CD4-positive, CD25-positive, alpha-beta regulatory T cell (primary cell): ENCODE measurements at regions not wholly inside any gene's neighbourhood (a gene's known extent, or its start where the extent isn't known, plus 50 kb on each side); places are given as distances from the start of the nearest gene placed in this dataset.
"Not testable (repeated sequence)": the region's sequence is repeated elsewhere in the genome, so short reads cannot be mapped to it uniquely, and the experiment has no call there.

Experiments used
- ATAC-seq, 2 donors: fragments of 150-1000 bp; cut with Tn5 transposase; one replicate each; pipeline ENCODE4 v1.10.0; 2021; ENCODE audit warnings: low read depth in 2 of 2, moderate number of reproducible peaks in 2 of 2, moderate library complexity in 1 of 2
- DNase-seq, 3 donors: peaks; one replicate each; pipeline versions ENCODE4 v3.0.0 to v3.0.0-alpha.2; 2012 to 2022; ENCODE audit warnings: mixed read lengths in 1 of 3
- H3K27ac ChIP-seq: one replicate; pipeline ENCODE4 v1.7.0; 2013; ENCODE audit warnings: mild to moderate bottlenecking, low read length; ENCODE audit not compliant: insufficient read depth, poor library complexity, severe bottlenecking
- H3K27me3 ChIP-seq: one replicate; pipeline ENCODE4 v1.7.0; 2013; ENCODE audit warnings: low read length; ENCODE audit not compliant: control insufficient read depth, insufficient read depth
- H3K36me3 ChIP-seq: one replicate; pipeline ENCODE4 v1.7.0; 2013; ENCODE audit warnings: mild to moderate bottlenecking, low read length, moderate library complexity; ENCODE audit not compliant: control insufficient read depth, insufficient read depth
- H3K4me1 ChIP-seq: 2 replicates; pipeline ENCODE4 v1.7.0; 2013; ENCODE audit warnings: mild to moderate bottlenecking, low read length; ENCODE audit not compliant: insufficient read depth, control insufficient read depth, poor library complexity, severe bottlenecking
- H3K4me3 ChIP-seq: one replicate; pipeline ENCODE4 v1.7.0; 2013; ENCODE audit warnings: low read depth, mild to moderate bottlenecking, low read length, moderate library complexity
- H3K9me3 ChIP-seq, 2 experiments: 1 replicate in 1 of 2; 2 replicates in 1 of 2; pipeline ENCODE4 v1.7.0; 2013; ENCODE audit warnings: low read length in 2 of 2, mild to moderate bottlenecking in 1 of 2, moderate library complexity in 1 of 2; ENCODE audit not compliant: control insufficient read depth in 2 of 2
- H3K27ac Mint-ChIP-seq, 3 donors: one replicate each; pipeline ENCODE4 v1.8.0; 2020 to 2022; ENCODE audit warnings: mild to moderate bottlenecking in 3 of 3, mixed read lengths in 3 of 3, moderate library complexity in 2 of 3
- H3K27me3 Mint-ChIP-seq: one replicate; pipeline ENCODE4 v1.8.0; 2022; ENCODE audit warnings: mild to moderate bottlenecking, mixed read lengths
- H3K36me3 Mint-ChIP-seq: one replicate; pipeline ENCODE4 v1.8.0; 2020; ENCODE audit warnings: mixed read lengths
- H3K4me1 Mint-ChIP-seq, 4 donors: one replicate each; pipeline ENCODE4 v1.8.0; 2020 to 2022; ENCODE audit warnings: mixed read lengths in 4 of 4, mild to moderate bottlenecking in 1 of 4
- H3K4me3 Mint-ChIP-seq, 4 donors: one replicate each; pipeline ENCODE4 v1.8.0; 2020 to 2022; ENCODE audit warnings: mild to moderate bottlenecking in 4 of 4, mixed read lengths in 4 of 4, moderate library complexity in 3 of 4
- H3K9me3 Mint-ChIP-seq, 7 donors: one replicate each; pipeline ENCODE4 v1.8.0; 2020 to 2022; ENCODE audit warnings: mixed read lengths in 7 of 7, mild to moderate bottlenecking in 3 of 7, moderate library complexity in 2 of 7

DNA sequence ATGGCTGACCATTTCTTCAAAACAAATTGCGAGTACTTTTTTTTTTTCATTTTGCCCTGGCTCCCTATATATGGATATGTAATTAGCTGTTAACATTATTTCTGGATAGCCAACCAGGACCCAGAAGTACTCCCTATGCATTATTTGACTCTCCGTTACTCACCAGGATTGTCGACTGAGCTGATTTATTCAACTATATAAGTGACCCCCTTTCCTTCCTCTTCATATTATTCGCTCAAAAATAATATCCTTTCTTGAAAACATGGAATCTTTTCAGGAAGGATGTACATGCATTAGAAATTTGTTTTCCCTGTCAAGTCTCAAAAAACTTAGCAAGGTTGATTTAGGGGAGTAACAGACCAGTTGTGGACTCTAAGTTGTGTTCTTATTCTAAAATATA is 114.1 kb upstream of the KLHL4 start:
- Histone ChIP-seq H3K27ac (no peak overlapping the region), H3K4me3 (no peak overlapping the region), H3K36me3 (no peaks in the 10 kb centered on the region), H3K9me3 (no peaks in the 10 kb centered on the region), H3K4me1 (no peaks in the 10 kb centered on the region), H3K27me3 (no peaks in the 10 kb centered on the region)
- H3K4me1 Mint-ChIP-seq = no peaks in the 10 kb centered on the region
- no peak overlapping the region for H3K27ac Mint-ChIP-seq
- H3K27me3 Mint-ChIP-seq = no peaks in the 10 kb centered on the region
- peaks cover 0 to 4% (median 2%) of the 10 kb centered on the region in 7 donors for H3K9me3 Mint-ChIP-seq
- H3K36me3 Mint-ChIP-seq = no peaks in the 10 kb centered on the region
- ATAC-seq (no peak), DNase-seq (no peak)
- H3K4me3 Mint-ChIP-seq = no peak overlapping the region

DNA sequence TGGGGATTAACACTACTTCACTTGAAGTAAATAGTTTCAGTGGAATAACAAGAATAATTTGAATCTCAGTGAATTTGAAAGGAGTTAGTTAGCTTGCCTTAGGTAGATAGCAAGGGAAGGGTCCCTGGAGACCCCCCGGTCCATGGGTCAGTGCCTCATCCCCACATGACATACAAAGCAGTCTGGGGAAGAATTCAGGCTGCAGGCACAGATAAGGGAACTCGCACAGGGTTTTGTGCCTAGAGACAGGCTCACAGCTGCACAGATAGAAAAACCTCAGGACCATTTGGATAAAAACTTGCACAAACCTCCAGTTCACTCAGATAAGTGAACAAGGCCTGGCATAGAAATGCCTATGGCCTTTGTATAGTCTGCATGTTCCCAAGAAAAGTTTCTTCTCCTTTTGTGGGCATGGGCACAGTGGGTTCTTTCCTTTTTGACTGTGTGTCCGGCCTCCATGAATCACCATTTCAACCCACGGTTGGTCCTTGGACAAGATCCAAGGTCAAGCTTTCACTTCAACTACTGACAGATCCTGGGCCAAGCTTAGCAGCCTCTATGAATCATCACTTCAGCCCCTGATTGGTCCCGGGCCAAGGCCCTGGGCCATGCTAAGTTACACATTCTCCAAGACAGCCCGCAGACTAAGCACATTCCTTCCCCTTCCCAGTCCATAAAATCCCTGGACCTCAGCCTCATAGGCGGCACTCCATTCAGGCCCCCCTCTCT is 108.3 kb upstream of the KLHL4 start:
- no peaks in the 10 kb centered on the region for H3K4me1 Mint-ChIP-seq
- no peaks in the 10 kb centered on the region for H3K36me3 ChIP-seq
- DNase-seq = no peak
- H3K27ac ChIP-seq = no peak overlapping the region
- H3K27me3 ChIP-seq = no peaks in the 10 kb centered on the region
- no peaks in the 10 kb centered on the region for H3K9me3 ChIP-seq
- H3K27ac Mint-ChIP-seq = no peak overlapping the region
- no peaks in the 10 kb centered on the region for H3K27me3 Mint-ChIP-seq
- H3K4me3 Mint-ChIP-seq = no peak overlapping the region
- no peaks in the 10 kb centered on the region for H3K4me1 ChIP-seq
- H3K4me3 ChIP-seq = no peak overlapping the region
- ATAC-seq = no peak
- H3K9me3 Mint-ChIP-seq = peaks cover 0 to 4% (median 1%) of the 10 kb centered on the region in 7 donors
- no peaks in the 10 kb centered on the region for H3K36me3 Mint-ChIP-seq

DNA sequence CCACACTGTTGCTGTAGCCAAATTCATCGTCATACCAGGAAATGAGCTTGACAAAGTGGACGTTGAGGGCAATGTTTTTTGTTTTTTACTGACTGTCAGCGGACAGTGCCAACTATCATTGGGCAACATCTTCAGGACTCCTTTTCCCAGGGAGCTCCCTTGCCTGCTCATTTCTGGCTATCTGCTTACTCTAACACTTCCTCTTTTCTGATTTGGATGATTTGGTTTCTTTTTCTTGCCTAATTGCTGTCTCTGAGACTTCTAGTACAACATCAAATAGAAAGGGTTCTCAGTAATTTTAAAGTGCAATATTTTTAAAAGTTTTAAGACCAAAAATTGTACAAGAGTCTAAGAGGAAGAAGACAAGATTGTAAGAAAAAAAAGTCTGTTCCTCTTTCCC is 92.0 kb upstream of the KLHL4 start:
- no peaks in the 10 kb centered on the region for H3K4me1 Mint-ChIP-seq
- Histone ChIP-seq H3K27me3 (no peaks in the 10 kb centered on the region), H3K27ac (no peak overlapping the region), H3K4me1 (no peaks in the 10 kb centered on the region), H3K9me3 (no peaks in the 10 kb centered on the region), H3K4me3 (no peak overlapping the region), H3K36me3 (no peaks in the 10 kb centered on the region)
- no peak overlapping the region for H3K4me3 Mint-ChIP-seq
- H3K36me3 Mint-ChIP-seq = no peaks in the 10 kb centered on the region
- DNase-seq = no peak
- no peaks in the 10 kb centered on the region for H3K27me3 Mint-ChIP-seq
- H3K27ac Mint-ChIP-seq = no peak overlapping the region
- no peak for ATAC-seq
- H3K9me3 Mint-ChIP-seq = peaks cover 0 to 5% (median 0%) of the 10 kb centered on the region in 7 donors

DNA sequence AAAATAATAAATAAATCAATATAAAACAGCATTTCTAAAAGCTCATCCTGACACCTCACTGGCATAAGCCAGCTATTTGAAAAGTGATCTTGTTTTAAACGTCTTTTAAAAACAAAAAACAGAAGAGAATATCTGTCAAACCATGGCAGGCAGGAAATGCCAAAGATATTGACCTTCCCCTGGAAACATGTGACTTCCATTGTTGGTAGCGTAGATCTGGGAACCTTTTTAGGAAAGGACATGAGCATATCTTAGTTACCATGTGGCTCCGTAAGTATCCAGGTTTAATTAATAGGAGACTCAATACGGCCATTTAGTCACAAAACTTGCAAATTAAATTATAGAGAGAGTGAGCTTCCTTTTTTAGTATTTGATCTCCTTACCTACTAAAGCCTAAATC is 83.0 kb upstream of the KLHL4 start:
- no peak overlapping the region for H3K4me3 Mint-ChIP-seq
- Histone ChIP-seq H3K9me3 (no peaks in the 10 kb centered on the region), H3K27ac (no peak overlapping the region), H3K4me3 (no peak overlapping the region), H3K36me3 (no peaks in the 10 kb centered on the region), H3K4me1 (no peaks in the 10 kb centered on the region), H3K27me3 (no peaks in the 10 kb centered on the region)
- DNase-seq = no peak
- H3K27ac Mint-ChIP-seq = no peak overlapping the region
- H3K36me3 Mint-ChIP-seq = no peaks in the 10 kb centered on the region
- ATAC-seq = no peak
- H3K4me1 Mint-ChIP-seq = no peaks in the 10 kb centered on the region
- H3K27me3 Mint-ChIP-seq = no peaks in the 10 kb centered on the region
- no peaks in the 10 kb centered on the region for H3K9me3 Mint-ChIP-seq

DNA sequence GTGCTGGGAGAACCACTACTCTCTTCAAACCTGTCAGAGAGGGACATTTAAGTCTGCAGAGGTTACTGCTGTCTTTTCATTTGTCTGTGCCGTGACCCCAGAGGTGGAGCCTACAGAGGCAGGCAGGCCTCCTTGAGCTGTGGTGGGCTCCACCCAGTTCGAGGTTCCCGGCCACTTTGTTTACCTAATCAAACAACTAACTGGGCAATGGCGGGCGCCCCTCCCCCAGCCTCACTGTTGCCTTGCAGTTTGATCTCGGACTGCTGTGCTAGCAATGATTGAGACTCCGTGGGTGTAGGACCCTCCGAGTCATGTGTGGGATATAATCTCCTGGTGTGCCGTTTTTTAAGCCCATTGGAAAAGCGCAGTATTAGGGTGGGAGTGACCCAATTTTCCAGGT is 69.0 kb upstream of the KLHL4 start:
- H3K36me3 Mint-ChIP-seq, H3K4me1 Mint-ChIP-seq, H3K27ac Mint-ChIP-seq, H3K4me3 ChIP-seq, DNase-seq, H3K27me3 ChIP-seq, H3K9me3 ChIP-seq, H3K27ac ChIP-seq, H3K27me3 Mint-ChIP-seq, H3K36me3 ChIP-seq, ATAC-seq, H3K9me3 Mint-ChIP-seq, H3K4me1 ChIP-seq, H3K4me3 Mint-ChIP-seq: not testable (repeated sequence)

DNA sequence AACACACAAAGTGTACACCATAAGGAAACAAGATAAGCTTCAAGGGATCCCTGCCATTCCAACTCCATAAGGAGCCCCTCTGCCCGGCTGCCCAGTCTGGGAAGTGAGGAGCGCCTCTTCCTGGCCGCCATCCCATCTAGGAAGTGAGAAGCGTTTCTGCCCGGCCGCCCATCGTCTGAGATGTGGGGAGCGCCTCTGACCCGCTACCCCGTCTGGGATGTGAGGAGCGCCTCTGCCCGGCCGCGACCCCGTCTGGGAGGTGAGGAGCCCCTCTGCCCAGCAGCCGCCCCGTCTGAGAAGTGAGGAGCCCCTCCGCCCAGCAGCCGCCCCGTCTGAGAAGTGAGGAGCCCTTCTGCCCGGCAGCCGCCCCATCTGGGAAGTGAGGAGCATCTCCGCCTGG is 51.8 kb upstream of the KLHL4 start:
- not testable (repeated sequence) for H3K4me3 ChIP-seq, H3K9me3 ChIP-seq, DNase-seq, H3K4me3 Mint-ChIP-seq, H3K27me3 Mint-ChIP-seq, H3K27ac Mint-ChIP-seq, H3K9me3 Mint-ChIP-seq, H3K36me3 Mint-ChIP-seq, H3K36me3 ChIP-seq, H3K27ac ChIP-seq, H3K4me1 ChIP-seq, ATAC-seq, H3K4me1 Mint-ChIP-seq, H3K27me3 ChIP-seq
